GM18519 (cell line): ENCODE measurements at regions not wholly inside any gene's neighbourhood (a gene's known extent, or its start where the extent isn't known, plus 50 kb on each side); places are given as distances from the start of the nearest gene placed in this dataset.

Experiments
- ATAC-seq: cut with Tn5 transposase; IDR thresholded peaks from one replicate; pipeline ENCODE4 v1.9.1; 2021; ENCODE audit warnings: mild to moderate bottlenecking, moderate library complexity; ENCODE audit not compliant: unreplicated experiment, low FRiP score

- no peak for ATAC-seq
Observed at GRCh38 chrX:114332766-114333165, 251.1 kb upstream of the HTR2C start.

GRCh38 chrX:114334473-114334982, 249.4 kb upstream of the HTR2C start:
- no peak for ATAC-seq

GRCh38 chrX:114338870-114339269, 245.0 kb upstream of the HTR2C start:
- no peak for ATAC-seq

DNA sequence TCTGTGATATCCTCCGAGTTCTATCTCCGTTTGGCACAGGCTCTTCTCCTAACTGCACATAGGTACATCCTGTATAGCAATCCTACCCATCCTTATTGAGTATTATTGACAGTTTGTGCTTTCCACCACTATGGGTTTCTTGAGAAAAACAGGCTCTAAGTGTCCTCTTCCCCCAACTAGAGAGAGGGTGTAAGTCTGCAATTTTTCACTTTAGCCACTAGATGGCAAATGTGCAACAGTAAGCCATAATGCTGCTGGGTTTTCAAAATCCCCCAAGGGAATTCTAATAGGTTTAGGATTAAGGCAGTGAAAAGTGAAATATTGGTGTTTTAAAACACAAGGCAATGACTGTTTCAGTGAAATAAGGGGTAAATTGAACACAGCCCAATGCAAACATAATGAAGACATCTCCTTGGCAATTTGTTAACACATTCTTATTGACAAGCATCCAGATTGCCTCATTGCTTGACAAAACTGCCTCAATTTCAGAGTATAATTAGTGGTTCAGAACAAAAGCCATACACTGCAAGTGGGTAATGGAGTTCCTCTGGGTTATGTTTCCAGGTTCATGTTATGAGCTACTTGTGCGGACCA, 239.0 kb upstream of the HTR2C start:
- ATAC-seq: peak; percentile 88

DNA sequence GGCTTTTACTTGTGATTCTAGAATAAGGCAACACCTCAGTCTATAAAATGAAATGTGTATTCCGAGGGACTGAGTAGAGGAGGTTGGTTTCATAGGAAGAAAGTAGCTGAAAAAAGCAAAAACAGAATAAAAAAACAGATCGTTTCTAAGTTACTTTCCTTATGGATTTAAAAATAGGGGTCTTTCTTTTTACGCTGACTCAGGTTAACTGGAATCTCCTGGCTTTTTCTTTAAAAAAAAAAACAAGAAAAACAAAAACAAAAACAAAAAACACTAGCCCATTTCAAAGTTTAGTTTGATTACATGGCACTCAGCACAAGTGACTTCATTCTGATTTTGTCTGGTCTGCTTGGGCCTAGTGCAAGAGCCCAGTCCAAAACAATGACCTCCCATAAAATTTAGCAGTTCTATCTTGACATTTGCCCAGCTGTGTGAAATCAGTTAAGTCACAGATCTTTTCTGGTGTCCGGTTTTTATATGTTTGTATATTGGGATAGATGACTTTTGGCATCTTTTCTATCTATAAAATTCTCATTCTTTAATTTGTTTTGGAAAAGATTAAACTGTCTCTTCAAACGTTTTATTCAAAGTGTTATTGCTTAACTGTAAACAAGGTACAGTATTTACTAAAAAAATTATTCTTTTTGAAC, 222.7 kb upstream of the HTR2C start:
- no peak for ATAC-seq

DNA sequence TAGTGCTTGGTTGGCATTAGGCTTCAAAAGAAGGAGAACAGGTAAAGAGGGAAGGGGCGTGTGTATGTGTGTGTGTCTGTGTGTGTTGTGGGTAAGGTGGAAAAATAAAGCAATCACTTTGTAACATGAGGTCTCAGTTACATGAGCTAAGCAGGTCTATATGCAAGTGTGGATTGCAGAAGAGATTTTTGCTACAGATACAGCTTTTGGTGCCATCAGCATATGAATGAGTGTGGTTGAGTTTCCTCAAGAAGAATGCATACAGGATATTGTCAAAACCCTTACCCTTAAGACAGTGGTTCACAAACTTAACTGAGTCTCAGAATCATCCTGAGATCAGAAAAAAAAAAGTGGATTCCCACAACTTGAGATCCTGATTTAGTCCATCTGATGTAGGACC, 220.5 kb upstream of the HTR2C start:
- no peak for ATAC-seq

DNA sequence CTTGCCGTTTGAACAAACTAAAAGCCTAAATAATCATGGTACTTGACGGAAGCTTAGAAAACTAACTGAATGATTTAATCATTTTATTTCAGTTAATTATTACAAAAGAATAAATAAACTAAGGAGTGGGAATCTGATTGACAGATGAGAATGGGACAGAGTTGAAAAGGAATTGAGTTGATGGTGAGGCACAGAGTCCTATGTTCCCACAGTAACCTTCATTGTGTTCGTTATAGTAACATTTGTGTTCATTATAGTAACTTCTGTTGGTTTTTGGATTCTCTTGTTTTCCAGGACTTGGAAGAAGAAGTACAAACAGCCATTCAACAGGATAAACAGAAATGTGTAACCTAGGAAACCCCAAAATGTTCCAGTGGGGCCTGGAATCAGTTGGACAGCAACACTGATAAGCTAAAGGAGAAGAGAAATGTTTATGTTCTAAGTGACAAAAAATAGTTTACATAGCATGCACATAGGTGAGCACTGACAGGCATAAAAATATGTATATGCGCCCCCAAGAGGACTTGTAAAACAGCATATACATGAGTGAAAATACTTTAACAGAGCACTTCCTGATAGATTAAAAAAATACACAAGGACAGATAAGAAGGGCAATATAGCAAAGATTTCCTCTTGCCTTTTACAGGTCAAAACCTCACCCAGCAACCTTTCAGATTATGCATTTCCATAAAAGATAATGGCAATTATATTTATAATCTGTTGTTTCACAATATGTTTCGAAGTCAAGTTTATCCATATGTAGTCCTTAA, 218.6 kb upstream of the HTR2C start:
- no peak for ATAC-seq

DNA sequence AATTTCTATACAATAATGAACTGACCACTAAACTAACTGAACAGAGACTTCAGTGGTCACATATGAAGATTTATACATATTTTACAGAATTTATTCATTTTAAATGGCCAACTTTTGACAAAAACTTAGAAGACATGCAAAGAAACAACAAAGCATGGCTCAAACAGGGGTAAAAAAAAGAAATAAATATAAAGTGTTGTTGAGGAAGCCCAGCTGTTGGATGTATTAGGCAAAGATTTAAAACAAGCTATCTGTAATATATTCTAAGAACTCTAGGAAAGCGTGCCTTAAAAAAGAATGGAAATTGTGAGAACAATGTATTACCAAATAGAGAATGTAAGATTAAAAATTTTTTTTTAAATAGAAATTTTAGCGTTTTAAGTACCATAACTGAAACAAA, 210.9 kb upstream of the HTR2C start:
- ATAC-seq: no peak

DNA sequence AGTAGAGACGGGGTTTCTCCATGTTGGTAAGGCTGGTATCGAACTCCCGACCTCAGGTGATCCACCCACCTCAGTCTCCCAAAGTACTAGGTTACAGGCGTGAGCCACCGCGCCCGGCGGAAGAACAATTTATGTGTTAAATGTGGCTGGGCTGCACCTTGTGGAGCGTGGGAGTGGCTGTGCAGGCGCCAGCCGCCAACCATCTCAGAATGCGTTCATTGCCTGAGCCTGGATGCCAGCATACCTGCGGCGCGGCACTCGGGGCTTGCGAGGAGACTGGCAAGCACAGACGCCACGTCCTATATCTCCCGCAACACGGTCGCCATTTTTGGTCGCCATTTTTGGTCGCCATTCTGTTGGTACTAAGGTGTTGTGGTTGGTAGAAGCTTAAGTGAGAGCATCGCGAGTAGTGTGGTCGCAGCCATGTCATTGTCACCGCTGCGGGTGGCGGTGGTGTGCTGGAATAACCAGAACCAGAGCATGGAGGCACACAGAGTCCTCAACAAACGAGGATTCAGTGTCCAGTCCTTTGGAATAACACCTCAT, 193.6 kb upstream of the HTR2C start:
- ATAC-seq: no peak
